HG03097 (cell line): ENCODE measurements at regions not wholly inside any gene's neighbourhood (a gene's known extent, or its start where the extent isn't known, plus 50 kb on each side); places are given as distances from the start of the nearest gene placed in this dataset.

ENCODE experiments used
- ATAC-seq: cut with Tn5 transposase; IDR thresholded peaks from one replicate; pipeline ENCODE4 v1.9.1; 2021; ENCODE audit not compliant: unreplicated experiment, low FRiP score

- no peak for ATAC-seq
Observed at GRCh38 chr20:10982692-10983091, 308.9 kb upstream of the JAG1 start.

GRCh38 chr20:10984294-10984693, 310.5 kb upstream of the JAG1 start:
- ATAC-seq = no peak

- no peak for ATAC-seq
Observed at GRCh38 chr20:10984913-10985312, 311.1 kb upstream of the JAG1 start.

GRCh38 chr20:10985536-10985935, 311.7 kb upstream of the JAG1 start:
- no peak for ATAC-seq

GRCh38 chr20:10986586-10986985, 312.8 kb upstream of the JAG1 start:
- no peak for ATAC-seq

- ATAC-seq = no peak
Observed at GRCh38 chr20:10987651-10988383, 314.0 kb upstream of the JAG1 start.

GRCh38 chr20:10990625-10991382, 317.0 kb upstream of the JAG1 start:
- ATAC-seq = no peak

- no peak for ATAC-seq
Observed at GRCh38 chr20:10992731-10993130, 318.9 kb upstream of the JAG1 start.

GRCh38 chr20:10994991-10995700, 321.3 kb upstream of the JAG1 start:
- no peak for ATAC-seq

- no peak for ATAC-seq
Observed at GRCh38 chr20:10998476-10998875, 324.7 kb upstream of the JAG1 start.

GRCh38 chr20:11000416-11000815, 326.6 kb upstream of the JAG1 start:
- ATAC-seq = no peak

GRCh38 chr20:11001302-11001701, 327.5 kb upstream of the JAG1 start:
- ATAC-seq = no peak

- no peak for ATAC-seq
Observed at GRCh38 chr20:11001764-11002540, 328.2 kb upstream of the JAG1 start.

GRCh38 chr20:11003341-11003740, 329.5 kb upstream of the JAG1 start:
- no peak for ATAC-seq

GRCh38 chr20:11008444-11009033, 334.7 kb upstream of the JAG1 start:
- ATAC-seq = no peak

GRCh38 chr20:11011653-11012052, 337.9 kb upstream of the JAG1 start:
- ATAC-seq = no peak

GRCh38 chr20:11012975-11013374, 339.2 kb upstream of the JAG1 start:
- no peak for ATAC-seq

- ATAC-seq = no peak
Observed at GRCh38 chr20:11013801-11014200, 340.0 kb upstream of the JAG1 start.

- ATAC-seq = no peak
Observed at GRCh38 chr20:11015440-11015839, 341.6 kb upstream of the JAG1 start.

GRCh38 chr20:11017446-11017845, 343.6 kb upstream of the JAG1 start:
- ATAC-seq = no peak
